NCI-H748 (cell line): ENCODE measurements at regions not wholly inside any gene's neighbourhood (a gene's known extent, or its start where the extent isn't known, plus 50 kb on each side); places are given as distances from the start of the nearest gene placed in this dataset.

Source experiments
- DNase-seq: peaks from one replicate; lab custom pipeline; 2025; ENCODE audit not compliant: unreplicated experiment; lab: John Stamatoyannopoulos, UW

DNA sequence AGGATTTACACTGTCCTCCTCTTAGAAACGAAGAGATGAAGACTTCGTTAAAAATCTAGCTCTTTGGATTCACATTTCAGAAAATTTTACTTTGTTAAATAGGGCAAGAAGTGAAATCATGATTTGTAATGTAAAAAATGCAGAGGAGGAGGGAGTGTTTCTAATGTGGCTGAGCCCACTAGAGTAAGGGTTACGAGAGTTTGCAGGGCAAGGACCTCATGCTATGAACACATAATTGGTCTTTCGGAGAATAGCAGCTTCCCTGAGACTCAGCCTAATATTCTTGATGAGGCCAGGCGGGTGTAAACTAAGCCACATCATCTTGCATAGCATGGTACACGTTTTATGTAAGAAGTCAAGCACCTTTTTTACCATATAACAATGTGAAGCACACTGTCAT, 191.0 kb upstream of the ADAMTS16 start:
- no peak for DNase-seq

DNA sequence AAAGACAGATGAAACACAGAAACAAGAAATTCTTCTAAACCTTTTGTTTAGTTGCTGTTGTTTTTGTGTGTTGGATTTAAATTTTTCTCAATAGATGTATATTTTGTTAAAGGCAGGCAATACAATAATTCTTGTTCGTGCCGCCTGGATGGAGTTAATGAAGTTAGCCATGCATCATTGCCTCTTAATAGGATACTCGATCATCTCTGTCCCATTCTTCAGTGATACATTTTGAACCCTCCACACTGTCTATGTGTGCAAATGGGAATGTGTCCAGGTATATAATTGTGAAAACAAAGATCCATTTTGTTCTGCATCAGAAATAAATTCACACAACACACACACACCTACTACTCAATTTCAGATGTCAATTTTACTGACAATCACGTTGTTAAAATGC, 186.6 kb upstream of the ADAMTS16 start:
- no peak for DNase-seq

DNA sequence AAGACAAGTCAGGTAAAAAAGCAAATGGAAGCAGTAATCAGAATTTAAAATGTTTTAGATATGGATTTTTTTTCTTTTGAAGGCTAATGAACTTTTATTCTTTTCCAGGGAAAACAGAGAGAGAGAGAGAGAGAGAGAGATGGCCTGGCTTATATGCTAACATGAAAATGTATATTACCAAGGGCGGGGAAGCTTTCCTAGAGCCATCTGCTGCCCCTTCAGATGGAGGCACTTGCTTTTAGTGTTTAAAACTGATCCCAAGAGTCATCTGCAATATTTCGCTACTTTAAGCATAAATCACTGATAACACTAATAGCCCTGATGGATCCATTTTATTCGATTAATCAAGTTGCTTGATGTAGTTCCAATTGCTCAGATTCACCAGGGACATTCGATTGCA, 186.1 kb upstream of the ADAMTS16 start:
- DNase-seq, result no peak

DNA sequence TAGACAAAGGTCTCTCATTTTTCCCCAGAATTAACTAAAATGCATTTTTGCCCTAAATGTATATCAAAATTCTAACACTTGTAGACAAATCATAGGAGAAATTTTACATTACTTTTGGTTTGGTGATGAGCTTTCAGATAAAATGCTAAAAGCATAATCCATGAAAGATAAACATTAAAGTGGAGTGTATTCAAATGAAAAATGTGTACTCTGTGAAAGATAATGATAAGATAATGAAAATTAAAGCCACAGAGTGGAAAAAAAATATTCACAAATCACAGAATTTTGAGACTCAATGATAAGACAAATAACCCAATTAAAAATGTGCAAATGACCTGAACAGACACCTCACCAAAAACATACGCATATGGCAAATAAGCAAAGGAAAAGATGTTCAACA, 176.9 kb upstream of the ADAMTS16 start:
- no peak for DNase-seq

DNA sequence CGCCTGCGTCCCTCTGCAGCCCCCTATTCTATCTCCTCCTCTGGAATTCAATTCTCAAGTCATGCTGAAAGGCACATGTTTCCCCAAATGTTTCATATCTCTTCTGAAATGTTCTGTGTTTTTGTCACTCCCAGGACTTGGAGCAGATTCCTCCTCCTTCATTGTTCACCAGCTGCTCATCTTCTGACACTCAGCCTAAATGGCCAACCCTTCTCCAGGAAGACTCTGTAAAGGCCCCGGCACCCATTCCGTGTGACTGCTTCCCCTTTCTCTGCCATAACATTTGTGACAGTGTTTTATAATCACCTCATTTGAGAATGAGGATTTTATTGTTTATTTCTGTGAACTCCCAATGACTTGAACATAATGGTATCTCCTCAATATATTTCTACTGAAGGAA, 170.8 kb upstream of the ADAMTS16 start:
- DNase-seq, result no peak

DNA sequence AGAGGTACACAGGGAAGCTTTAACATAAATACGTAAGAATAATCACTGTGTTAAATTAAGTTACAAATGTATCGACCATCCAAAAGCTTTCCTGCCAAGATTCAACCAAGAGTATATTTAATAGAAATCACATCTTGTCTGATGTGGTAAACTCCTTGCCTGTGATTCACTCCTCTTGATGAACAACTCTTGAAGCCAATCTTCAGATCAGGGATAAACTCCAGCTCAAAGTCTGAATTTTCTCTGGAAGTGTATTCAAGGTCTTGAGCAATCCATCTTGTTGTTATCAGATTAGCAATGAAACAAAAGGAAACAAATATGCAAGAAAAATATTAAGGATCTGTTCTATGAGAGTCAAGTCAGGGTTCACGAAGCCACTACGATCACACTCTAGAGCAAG, 170.0 kb upstream of the ADAMTS16 start:
- no peak for DNase-seq

DNA sequence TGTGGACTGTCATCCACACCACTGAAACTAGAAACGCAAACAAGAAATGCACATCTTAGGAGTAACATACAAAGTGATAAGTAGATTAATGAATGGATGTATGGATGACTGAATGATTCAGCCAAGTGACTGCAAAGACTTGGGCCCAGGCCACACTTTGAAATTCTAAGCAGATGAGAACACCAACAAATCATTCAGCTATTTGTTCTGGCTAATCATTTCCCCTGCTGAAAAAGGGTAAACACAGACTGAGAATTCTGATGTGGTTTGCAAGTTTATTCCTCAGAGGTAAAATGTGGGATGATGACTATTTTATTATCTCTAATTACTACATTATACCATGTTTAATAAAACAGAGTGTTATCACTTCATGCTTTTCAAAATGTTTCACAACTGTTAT, 163.2 kb upstream of the ADAMTS16 start:
- DNase-seq, result no peak

DNA sequence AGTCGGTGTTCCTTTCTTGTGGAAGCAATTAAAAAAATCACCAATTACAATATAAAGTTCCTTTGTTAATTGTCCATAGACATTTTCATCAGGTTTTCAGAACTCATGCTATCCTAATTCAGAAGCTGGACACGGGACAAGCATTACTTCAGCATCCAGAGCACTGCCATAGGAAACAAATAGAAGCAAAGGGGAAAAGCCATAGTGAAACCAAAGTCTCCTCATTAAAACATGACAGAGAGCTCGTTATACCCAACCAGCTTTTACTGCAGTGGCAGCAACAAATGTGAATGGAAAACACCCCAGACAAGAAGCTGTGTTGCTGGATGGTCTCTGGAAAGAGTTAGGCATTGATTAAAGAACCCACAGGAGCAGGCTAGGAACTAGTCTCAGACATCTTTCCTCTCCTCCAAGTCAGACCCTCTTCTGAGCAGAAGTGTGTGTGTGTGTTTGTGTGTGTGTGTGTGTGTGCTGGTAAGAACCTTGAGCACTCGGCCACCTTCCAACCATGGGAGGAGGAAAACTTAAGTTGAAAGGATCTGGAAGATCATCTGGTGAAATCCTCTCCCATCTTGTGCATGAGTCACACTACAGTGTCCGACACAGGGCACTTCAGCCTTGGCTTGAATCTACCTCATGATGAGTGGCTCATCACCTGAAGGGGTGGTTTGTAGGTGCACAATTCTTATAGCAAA, 162.6 kb upstream of the ADAMTS16 start:
- DNase-seq, result no peak

DNA sequence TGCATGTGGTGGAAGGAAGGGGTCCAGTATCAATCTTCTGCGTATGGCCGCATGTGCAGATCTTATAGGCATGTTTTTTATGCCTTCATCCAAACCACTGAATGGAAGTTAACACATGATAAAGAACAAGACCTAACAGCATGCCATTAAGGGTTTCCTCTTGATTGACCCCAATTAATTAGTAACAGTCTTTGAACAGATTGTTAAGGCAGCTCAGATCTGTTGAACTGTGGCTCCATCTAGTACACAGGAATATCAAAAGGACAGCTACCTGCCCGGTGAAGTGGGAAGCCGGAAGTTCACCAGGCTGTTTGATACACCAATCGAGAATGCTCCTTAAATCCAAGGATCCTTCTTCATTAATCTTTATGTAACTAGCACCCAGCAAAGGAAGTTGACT, 159.9 kb upstream of the ADAMTS16 start:
- DNase-seq, result no peak

DNA sequence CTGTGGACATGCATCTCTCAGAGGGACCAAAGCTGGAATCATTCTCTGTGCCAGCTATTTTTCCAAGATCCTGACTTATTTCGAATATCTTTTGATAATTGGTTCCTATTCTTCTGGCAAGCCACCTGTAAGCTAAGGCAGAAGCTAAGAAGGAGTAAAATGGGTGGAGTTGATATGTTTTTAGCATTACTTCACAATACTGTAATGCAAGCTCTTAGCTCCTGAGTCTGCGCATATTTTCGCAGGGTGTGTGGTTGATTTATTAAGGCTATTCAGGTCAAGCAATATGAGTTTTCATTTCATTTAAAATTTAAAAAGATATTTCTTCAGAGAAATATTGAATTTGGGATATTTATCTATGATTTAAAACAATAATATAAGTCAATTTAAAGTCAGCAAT, 158.5 kb upstream of the ADAMTS16 start:
- DNase-seq, result no peak

DNA sequence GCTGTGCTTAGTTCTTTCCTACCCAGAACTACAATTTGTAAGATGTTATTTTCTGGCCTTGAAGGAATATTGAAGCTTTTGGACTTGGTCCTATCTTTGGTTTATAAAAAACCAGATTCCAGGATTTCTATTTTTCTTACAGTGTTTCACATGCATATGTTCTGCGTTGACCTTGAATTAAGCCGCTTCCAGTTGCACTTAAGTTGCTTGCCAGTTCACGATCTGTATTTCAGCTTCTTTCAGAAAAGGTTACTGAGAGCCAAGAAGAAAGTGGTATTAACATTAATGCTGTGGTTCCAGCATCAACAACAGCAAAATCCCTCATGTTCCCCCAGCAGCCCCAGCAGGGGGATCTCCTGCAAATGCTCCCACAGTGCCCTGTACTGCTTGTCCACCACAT, 156.4 kb upstream of the ADAMTS16 start:
- DNase-seq, result no peak

DNA sequence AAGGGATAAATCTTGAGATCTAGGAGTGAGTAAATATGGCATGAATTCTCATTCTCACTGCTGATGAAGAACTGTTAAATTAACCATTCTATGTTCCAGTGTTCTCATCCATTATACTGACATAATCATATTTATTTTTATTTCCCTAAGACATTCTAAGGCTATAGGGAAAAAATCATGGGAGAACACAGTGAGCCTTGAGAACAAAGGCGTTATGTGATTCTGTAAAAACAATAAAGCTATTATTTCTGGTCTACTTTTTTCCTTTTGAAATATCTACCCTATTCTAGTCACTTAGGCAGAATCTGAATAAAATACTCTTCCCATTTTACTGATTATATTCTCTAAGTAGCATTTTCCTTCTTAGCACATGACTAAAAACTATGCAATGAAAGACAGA, 155.7 kb upstream of the ADAMTS16 start:
- no peak for DNase-seq

DNA sequence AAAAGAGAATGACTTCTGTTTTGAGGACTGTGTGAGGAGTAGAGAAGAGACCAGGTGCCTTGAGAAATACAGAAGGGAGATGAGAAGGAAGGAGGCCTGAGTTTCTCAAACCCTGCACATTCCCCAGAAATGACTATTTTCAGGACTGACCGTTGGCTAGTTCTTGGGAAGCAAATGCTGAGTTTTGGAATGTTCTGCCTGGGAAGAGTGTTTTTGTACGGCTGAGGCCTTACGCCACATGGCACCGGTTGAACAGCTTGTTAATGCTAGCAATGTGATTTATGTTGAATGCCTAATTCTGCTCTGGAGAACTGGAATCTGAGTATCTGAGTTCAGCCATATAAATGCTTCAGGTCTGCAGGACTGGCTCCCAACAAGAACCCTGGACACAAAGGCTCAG, 152.7 kb upstream of the ADAMTS16 start:
- no peak for DNase-seq

DNA sequence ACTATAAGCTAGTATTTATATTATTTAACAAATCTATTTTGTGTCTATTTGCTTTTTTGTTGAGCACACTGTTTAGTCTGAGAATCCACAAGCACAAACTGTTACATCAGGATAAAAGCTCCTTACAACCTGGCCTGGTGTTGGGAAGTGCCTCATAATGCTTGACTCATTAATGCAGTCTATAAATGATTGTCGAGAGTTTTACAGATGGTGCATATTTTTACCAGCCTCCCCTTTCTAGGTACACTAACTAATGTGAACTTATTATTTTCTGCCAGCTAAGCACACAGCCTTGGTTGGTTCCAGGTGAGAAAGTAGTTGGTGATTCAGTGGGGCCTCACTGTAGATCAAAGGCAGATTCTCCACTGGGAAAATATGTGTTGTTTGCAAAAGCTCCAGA, 151.0 kb upstream of the ADAMTS16 start:
- DNase-seq, result no peak

DNA sequence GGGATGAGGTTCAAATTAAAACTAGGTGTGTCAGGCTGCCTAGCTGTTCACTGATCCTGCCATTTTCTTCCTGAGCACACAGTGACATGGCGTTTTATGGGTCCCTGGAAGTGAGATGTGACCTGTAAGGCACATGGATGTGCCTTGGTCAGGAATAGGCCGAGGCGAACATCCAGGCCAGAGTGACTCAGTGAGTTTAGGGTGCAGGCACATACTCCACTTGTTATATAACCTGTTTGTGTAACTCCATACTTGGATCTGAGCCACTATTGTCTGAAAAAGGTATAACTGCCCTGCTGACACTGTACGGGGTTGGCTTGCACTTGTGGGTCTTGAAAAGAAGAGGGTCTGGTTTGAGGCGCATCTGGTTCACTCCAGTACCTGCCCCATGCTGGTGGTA, 150.1 kb upstream of the ADAMTS16 start:
- no peak for DNase-seq

DNA sequence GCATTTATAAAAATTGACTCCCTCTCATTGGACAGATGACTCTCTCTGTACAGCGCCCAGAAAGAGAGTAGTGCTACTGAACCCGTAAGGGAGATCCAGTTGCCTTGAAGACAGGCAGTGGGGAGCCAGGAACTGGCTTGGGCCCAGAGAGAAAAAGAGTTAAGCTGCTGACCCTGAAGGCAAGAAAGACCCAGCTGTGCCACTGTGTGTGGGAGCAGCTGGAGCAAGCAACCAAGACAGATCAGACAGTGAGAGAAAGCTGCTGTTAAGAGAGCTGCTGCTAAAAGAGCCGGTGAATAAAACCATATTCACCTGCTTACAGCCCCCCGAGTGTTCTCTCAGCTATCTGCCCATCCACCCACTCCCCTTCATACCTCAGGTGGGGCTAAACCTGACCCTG, 149.7 kb upstream of the ADAMTS16 start:
- DNase-seq, result no peak

DNA sequence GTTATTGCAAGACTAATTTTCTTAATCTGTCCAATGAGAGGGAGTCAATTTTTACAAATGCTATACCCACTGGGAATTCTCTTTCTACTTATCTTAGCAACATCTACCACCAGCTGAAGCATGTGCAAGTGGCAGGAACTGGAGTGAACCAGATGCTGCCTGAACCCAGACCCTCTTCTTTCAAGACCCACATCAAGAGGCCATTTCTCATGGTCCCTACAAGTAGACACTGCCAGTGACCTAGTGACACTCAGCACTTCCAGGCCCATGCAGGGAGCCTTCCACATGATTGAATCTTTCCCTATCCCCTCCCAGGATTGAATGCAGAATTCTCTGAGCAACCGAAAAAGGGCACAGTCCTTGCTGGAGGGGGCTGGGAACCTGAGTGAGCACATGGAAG, 148.2 kb upstream of the ADAMTS16 start:
- no peak for DNase-seq

DNA sequence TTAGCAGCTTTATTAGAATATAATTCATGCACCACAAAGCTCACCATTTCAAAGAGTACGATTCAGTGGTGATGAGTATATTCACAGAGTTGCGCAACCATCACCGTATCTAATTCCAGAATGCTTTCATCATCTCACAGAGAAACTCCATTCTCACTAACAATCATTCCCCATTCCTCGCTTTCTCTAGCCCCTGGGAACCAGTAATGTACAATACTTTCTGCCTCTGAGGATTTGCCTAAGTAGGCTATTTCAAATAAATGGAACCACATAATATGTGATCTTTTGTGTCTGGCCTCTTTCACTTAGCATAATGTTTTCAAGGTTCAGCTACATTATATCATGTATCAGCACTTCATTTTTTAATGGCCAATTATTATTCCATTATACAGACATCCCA, 145.1 kb upstream of the ADAMTS16 start:
- DNase-seq, result no peak

DNA sequence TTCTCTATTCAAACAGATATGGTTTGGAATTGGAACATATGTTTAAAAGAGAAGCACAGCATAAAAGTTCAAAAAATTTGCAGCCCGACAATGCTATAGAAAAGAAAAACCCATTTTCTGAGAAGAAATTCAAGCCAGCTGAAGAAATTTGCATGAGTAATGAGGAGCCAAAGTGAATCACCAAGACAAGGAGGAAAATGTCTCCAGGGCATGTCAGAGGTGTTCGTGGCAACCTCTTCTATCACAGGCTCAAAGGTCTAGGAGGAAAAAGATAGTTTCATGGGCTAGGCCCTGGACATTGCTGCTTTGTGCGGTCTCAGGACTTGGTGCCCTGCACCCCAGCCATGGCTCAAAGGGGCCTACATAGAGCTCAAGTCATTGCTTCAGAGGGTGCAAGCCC, 134.8 kb upstream of the ADAMTS16 start:
- DNase-seq, result no peak

DNA sequence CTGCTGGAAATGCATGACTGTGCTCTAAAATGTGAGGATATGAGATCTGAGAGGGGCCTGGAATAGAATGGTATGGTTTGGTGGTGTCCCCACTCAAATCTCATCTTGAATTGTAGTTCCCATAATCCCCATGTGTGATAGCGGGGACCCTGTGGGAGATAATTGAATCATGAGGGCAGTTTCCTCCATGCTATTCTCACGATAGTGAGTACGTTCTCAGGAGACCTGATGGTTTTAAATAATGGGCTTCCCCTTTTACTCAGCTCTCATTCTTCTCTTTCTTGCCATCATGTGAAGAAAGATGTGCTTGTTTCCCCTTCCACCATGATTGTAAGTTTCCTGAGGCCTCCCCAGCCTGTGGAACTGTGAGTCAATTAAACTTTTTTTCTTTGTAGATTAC, 133.6 kb upstream of the ADAMTS16 start:
- DNase-seq, result no peak

DNA sequence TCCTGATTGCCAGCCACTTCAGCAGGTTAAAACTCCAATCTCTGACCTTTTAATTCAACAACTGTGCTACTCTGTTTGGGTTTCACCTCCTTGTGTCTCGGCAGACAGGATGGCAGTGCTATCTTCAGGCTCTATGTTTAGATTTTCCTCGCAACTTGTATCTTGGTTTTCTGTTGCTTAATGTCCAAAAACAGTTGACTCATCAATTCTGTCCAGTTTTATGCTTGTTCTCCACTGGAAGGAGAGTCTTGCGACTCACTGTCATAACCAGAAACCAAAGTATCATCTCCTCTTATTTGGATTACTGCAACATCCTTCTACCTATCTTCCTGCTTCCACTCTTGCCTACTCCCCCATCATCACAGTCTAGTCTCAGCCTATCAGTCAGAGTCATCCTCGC, 130.9 kb upstream of the ADAMTS16 start:
- DNase-seq, result no peak

DNA sequence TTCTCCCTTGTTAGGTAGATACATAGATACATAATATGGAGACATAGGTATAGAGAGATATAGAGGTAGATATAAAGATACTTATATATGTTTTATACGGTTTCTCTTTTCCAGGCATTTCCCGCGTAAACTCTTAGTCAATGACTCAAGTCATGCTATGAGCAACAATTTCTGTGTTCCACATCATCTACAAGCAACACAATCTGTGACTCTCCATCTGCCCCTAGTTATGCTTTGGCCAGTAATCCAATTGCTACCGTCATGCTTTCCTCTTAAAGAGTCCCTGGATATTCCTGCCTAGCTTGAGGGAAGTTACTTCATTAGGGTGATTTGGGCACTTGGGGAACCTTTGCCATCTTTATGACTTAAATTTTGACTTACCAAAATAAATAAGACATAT, 129.0 kb upstream of the ADAMTS16 start:
- DNase-seq, result no peak

DNA sequence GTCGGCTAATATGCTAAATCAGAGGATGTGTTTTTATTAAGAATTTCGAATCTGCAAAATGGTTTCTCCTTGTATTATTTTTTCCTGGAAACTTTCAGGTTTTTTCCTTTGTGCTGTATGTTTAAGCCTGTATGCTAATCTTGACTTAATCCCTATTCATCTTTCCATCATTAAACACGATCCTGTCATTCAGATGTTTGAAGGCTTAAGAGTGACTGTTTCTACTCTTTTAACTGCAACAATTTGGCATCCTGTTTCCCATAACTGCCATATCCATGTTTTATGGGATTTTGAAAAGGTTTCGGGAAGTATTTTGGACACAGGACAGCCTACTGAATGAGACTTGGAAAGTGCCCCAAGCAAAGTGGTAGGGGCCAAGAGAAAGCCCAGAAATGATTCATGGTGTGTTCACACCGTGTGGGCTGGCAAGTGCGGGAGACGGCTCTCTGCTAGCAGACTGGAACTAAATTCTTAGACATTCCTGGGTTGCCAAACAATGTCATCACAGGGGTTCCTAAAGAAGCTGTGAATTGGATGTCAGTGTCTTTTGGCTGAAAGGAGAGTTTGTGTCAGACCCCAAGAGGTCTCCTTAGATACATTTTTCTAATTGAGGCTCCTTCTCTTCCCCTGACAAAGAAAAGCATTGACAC, 125.4 kb upstream of the ADAMTS16 start:
- no peak for DNase-seq
